ENCODE measurements at regions not wholly inside any gene's neighbourhood (a gene's known extent, or its start where the extent isn't known, plus 50 kb on each side); places are given as distances from the start of the nearest gene placed in this dataset.

GRCh38 chr4:148503681-148504080 lies 61.5 kb upstream of the NR3C2 start:
- WGBS (ENCODE audit: low lambda C conversion rate), result 0% methylated on average over 1 of the region's 1 CpG
- H3K27me3 ChIP-seq (ENCODE audit: control insufficient read depth in 1 of 2, insufficient read depth in 2 of 2, low read length in 2 of 2), result no peaks in the 10 kb centered on the region
- CTCF ChIA-PET (ENCODE audit: low intra/inter-chr PET ratio, low total read pairs), result no interaction called here
- ATAC-seq (no peak), FAIRE-seq (no peak), DNase-seq (ENCODE audit: low spot score) (no peak)
- H4K20me1 ChIP-seq (ENCODE audit: insufficient read depth, low read length), result no peaks in the 10 kb centered on the region
- H3K4me3 ChIP-seq (replicated peaks in 1 of 3; ENCODE audit: insufficient read depth in 1 of 3, low read depth in 2 of 3, low read length in 3 of 3), result no peak overlapping the region
- no peak for TF ChIP-seq ZNF83 (CRISPR knock-in tag; IDR thresholded peaks at IDR 0.05; ENCODE audit: borderline replicate concordance)
- TF ChIP-seq RBFOX2 (IDR thresholded peaks at IDR 0.05; ENCODE audit: low read depth, low read length), result no peak
- TF ChIP-seq GZF1 (CRISPR knock-in tag; IDR thresholded peaks at IDR 0.05), result no peak
- TF ChIP-seq KLF6 (CRISPR knock-in tag; IDR thresholded peaks at IDR 0.05), result no peak
- no peak for TF ChIP-seq ZNF343 (CRISPR knock-in tag; IDR thresholded peaks at IDR 0.05)
- no peak for TF ChIP-seq PLRG1 (conservative IDR thresholded peaks at IDR 0.05)
- no peak for TF ChIP-seq KMT2A (CRISPR knock-in tag; IDR thresholded peaks at IDR 0.05)
- no peak for TF ChIP-seq SOX13 (IDR thresholded peaks at IDR 0.05)
- no peak for TF ChIP-seq SOX13 (CRISPR knock-in tag; conservative IDR thresholded peaks at IDR 0.05 in 1 of 2, IDR thresholded peaks at IDR 0.05 in 1 of 2)
- TF ChIP-seq SOX5 (CRISPR knock-in tag; IDR thresholded peaks at IDR 0.05; ENCODE audit: borderline replicate concordance), result no peak
- TF ChIP-seq ZNF160 (CRISPR knock-in tag; IDR thresholded peaks at IDR 0.05), result no peak
- no peak for TF ChIP-seq ZNF256 (CRISPR knock-in tag; conservative IDR thresholded peaks at IDR 0.05)
- intact Hi-C loops (cut with micrococcal nuclease; ENCODE audit: unreplicated experiment) (no loop called here), in situ Hi-C loops (cut with HindIII; ENCODE audit: extremely low pct_ligation_motif_present, low pct_unique_long_range_greater_than_20kb) (no loop called here)
- H3K27ac ChIP-seq (ENCODE audit: extremely low read length, insufficient read depth, low read length), result no peak overlapping the region
- H2AFZ ChIP-seq (ENCODE audit: low read length), result no peak overlapping the region
- POLR2A ChIA-PET, result no interaction called here
- no peak overlapping the region for H3K4me2 ChIP-seq (ENCODE audit: low read depth, low read length)
- H3K4me1 ChIP-seq (ENCODE audit: insufficient read depth, low read length), result no peaks in the 10 kb centered on the region
- no peaks in the 10 kb centered on the region for H3K79me2 ChIP-seq (ENCODE audit: insufficient read depth, low read length)
- no peak overlapping the region for H3K9ac ChIP-seq (ENCODE audit: insufficient read depth, low read depth, low read length)
- no TSS peak for BruUV-seq (replicated peaks)
- H3K36me3 ChIP-seq (replicated peaks in 1 of 2; ENCODE audit: control insufficient read depth in 1 of 2, insufficient read depth in 2 of 2, low read length in 2 of 2), result no peaks in the 10 kb centered on the region
- peaks cover 9% of the 10 kb centered on the region; the same call in 1 of the 2 replicates for H3K9me3 ChIP-seq (ENCODE audit: low read length)

- Histone ChIP-seq H3K9me3 (ENCODE audit: low read length) (no peaks in the 10 kb centered on the region), H3K4me2 (ENCODE audit: low read depth, low read length) (no peak overlapping the region), H3K36me3 (replicated peaks in 1 of 2; ENCODE audit: control insufficient read depth in 1 of 2, insufficient read depth in 2 of 2, low read length in 2 of 2) (no peaks in the 10 kb centered on the region), H3K27ac (ENCODE audit: extremely low read length, insufficient read depth, low read length) (no peak overlapping the region), H3K79me2 (ENCODE audit: insufficient read depth, low read length) (no peaks in the 10 kb centered on the region), H3K4me1 (ENCODE audit: insufficient read depth, low read length) (no peaks in the 10 kb centered on the region), H4K20me1 (ENCODE audit: insufficient read depth, low read length) (no peaks in the 10 kb centered on the region), H3K27me3 (ENCODE audit: control insufficient read depth in 1 of 2, insufficient read depth in 2 of 2, low read length in 2 of 2) (no peaks in the 10 kb centered on the region), H3K4me3 (replicated peaks in 1 of 3; ENCODE audit: insufficient read depth in 1 of 3, low read depth in 2 of 3, low read length in 3 of 3) (no peak overlapping the region), H3K9ac (ENCODE audit: insufficient read depth, low read depth, low read length) (no peak overlapping the region), H2AFZ (ENCODE audit: low read length) (no peak overlapping the region)
- intact Hi-C loops (cut with micrococcal nuclease; ENCODE audit: unreplicated experiment) (no loop called here), in situ Hi-C loops (cut with HindIII; ENCODE audit: extremely low pct_ligation_motif_present, low pct_unique_long_range_greater_than_20kb) (no loop called here)
- ATAC-seq, result no peak
- no peak for DNase-seq (ENCODE audit: low spot score)
- BruUV-seq (replicated peaks), result no TSS peak
- 3% methylated on average over 2 of the region's 2 CpGs for WGBS (ENCODE audit: low lambda C conversion rate)
- FAIRE-seq, result no peak
- ChIA-PET POLR2A (no interaction called here), CTCF (ENCODE audit: low intra/inter-chr PET ratio, low total read pairs) (no interaction called here)
- TF ChIP-seq PRDM4 (CRISPR knock-in tag; IDR thresholded peaks at IDR 0.05; ENCODE audit: borderline replicate concordance), result no peak
- TF ChIP-seq MYNN (CRISPR knock-in tag; IDR thresholded peaks at IDR 0.05; ENCODE audit: low read depth), result no peak
- no peak for TF ChIP-seq AHR (CRISPR knock-in tag; IDR thresholded peaks at IDR 0.05)
- TF ChIP-seq TGIF2 (CRISPR knock-in tag; IDR thresholded peaks at IDR 0.05), result no peak
- TF ChIP-seq ZXDC (CRISPR knock-in tag; IDR thresholded peaks at IDR 0.05), result no peak
- no peak for TF ChIP-seq DNMT1 (CRISPR knock-in tag; IDR thresholded peaks at IDR 0.05)
These were observed 55.0 kb upstream of the NR3C2 start for GRCh38 chr4:148497258-148497657.

Measured in HepG2 (cell line).